ENCODE measurements at regions not wholly inside any gene's neighbourhood (a gene's known extent, or its start where the extent isn't known, plus 50 kb on each side); places are given as distances from the start of the nearest gene placed in this dataset.

- TF ChIP-seq CTCF (IDR thresholded peaks at IDR 0.05; ENCODE audit: low read length) (no peak), EZH2 (IDR thresholded peaks at IDR 0.05; ENCODE audit: borderline replicate concordance, low read length) (no peak)
These were observed 71.8 kb upstream of the CITED2 start for GRCh38 chr6:139446138-139446715.
